Spinal cord (tissue), 9 donors: ENCODE measurements at regions not wholly inside any gene's neighbourhood (a gene's known extent, or its start where the extent isn't known, plus 50 kb on each side); places are given as distances from the start of the nearest gene placed in this dataset.
"Not testable (repeated sequence)": the region's sequence is repeated elsewhere in the genome, so short reads cannot be mapped to it uniquely, and the experiment has no call there.

ENCODE experiments used
- DNase-seq, 6 donors: peaks; one replicate each; pipeline versions ENCODE4 v3.0.0 to v3.0.0-alpha.2; 2013 to 2015; ENCODE audit warnings: low spot score in 6 of 6, low read depth in 4 of 6
- H3K27ac ChIP-seq: one replicate; pipeline ENCODE4 v1.5.1; 2013; ENCODE audit warnings: low read depth, low read length, control low read depth
- H3K27me3 ChIP-seq: one replicate; pipeline ENCODE4 v1.6.1; 2013; ENCODE audit warnings: low read length; ENCODE audit not compliant: control insufficient read depth, insufficient read depth
- H3K36me3 ChIP-seq: one replicate; pipeline ENCODE4 v1.6.1; 2013; ENCODE audit warnings: low read length; ENCODE audit not compliant: control insufficient read depth, insufficient read depth
- H3K4me1 ChIP-seq: one replicate; pipeline ENCODE4 v1.6.1; 2013; ENCODE audit warnings: low read length; ENCODE audit not compliant: control insufficient read depth, insufficient read depth
- H3K4me3 ChIP-seq: one replicate; pipeline ENCODE4 v1.5.1; 2013; ENCODE audit warnings: low read depth, low read length, control low read depth
- H3K9me3 ChIP-seq: one replicate; pipeline ENCODE4 v1.6.1; 2013; ENCODE audit warnings: low read length; ENCODE audit not compliant: control insufficient read depth, insufficient read depth
- WGBS: methylation state at CpG from one replicate; pipeline ENCODE4 v1.1.5; 2013; ENCODE audit warnings: missing lambda C conversion rate; ENCODE audit not compliant: insufficient coverage; 5-methylcytosine and 5-hydroxymethylcytosine counted together
- donor health status: healthy.

DNA sequence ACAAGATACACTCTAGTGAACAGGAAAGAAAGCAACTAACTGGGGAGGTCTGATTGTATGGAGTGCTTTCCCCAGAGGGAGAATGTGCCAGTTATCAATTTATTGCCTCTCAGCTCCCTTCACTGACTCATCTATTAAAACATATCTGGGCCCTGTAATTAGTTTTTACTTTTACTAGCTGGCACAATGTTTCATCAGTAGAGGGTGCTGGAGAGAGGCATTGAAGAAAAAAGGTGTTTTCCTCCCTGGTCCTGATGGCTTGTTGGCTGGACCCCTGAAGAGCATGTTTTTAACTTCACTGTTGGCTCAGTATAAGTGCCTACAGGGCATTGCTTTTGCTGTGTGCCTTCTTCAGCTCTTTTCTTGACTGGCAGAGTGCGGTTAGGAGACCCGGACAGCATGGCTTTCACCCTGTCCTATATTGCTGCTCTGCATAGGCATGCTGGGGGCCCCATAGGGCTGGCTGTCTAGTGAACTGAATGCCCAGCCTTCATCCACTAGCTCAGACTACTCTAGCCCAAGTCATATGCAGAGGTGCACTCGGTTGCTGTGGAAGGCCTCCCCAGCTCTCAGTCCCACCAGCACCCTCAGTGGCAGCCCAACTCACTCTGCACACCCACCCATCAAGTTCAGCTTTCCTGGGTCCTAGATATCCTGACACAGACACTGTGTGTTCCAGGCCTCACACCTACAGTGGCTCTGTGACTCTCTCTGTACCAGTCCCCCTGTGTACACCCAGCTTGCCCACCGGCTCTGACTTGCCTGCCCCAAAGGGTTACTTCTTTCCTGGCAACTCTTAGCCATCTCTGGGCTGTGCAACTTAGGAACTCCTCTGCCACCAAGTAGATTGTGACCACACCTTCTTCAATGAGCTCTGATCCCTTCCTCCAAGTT, 62.3 kb upstream of the ACYP2 start:
- H3K9me3 ChIP-seq = no peaks in the 10 kb centered on the region
- no peak for DNase-seq
- 100% methylated on average over 4 of the region's 4 CpGs for WGBS
- H3K4me3 ChIP-seq = no peak overlapping the region
- no peaks in the 10 kb centered on the region for H3K4me1 ChIP-seq
- H3K27ac ChIP-seq = no peak overlapping the region
- no peaks in the 10 kb centered on the region for H3K27me3 ChIP-seq
- peaks cover 2% of the 10 kb centered on the region for H3K36me3 ChIP-seq

DNA sequence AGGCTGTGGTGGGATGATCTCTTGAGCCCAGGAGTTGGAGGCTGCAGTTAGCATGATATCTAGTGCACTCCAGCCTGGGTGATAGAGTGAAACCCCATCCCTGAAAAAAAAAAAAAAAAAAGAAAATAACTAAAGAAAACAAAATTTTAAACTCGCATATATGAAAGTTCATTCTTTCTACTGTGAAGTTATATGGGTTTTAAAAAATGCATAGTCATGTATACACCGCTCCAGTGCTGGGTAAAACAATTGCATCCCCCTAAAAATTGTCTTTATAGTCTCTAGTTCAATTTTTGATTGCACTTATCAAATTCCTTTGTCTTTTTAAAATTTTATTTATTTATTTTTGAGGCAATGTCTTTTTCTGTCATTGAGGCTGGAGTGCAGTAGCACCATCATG, 65.0 kb upstream of the ACYP2 start:
- no peaks in the 10 kb centered on the region for H3K4me1 ChIP-seq
- H3K4me3 ChIP-seq = no peak overlapping the region
- H3K27ac ChIP-seq = no peak overlapping the region
- H3K27me3 ChIP-seq = no peaks in the 10 kb centered on the region
- no peaks in the 10 kb centered on the region for H3K9me3 ChIP-seq
- H3K36me3 ChIP-seq = peaks cover 2% of the 10 kb centered on the region
- no peak for DNase-seq
- no CpG with 5 or more reads among the region's 2 CpGs for WGBS

DNA sequence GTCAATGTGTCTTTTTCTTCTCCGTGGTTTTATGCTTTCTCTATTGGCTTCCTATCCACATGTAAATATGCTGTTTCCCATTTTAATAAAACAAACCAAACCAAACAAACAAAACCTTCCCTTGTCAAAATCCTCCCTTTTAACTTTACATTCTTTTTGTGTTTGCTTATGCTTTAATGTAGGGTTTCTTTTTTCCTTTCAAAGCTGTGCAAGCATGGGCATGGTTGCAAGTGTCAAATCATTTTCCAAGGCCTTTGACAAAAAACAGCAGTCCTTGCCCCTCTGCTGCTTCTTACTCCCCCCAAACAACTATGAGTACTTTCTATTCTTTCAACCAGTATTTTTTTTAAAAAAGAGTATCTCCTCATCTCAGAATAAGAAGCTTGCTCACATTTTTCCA, 66.0 kb upstream of the ACYP2 start:
- WGBS = 88% methylated on average over 1 of the region's 1 CpG
- DNase-seq = no peak
- Histone ChIP-seq H3K9me3 (no peaks in the 10 kb centered on the region), H3K4me3 (no peak overlapping the region), H3K27ac (no peak overlapping the region), H3K27me3 (no peaks in the 10 kb centered on the region), H3K4me1 (peaks cover 2% of the 10 kb centered on the region), H3K36me3 (peaks cover 2% of the 10 kb centered on the region)

DNA sequence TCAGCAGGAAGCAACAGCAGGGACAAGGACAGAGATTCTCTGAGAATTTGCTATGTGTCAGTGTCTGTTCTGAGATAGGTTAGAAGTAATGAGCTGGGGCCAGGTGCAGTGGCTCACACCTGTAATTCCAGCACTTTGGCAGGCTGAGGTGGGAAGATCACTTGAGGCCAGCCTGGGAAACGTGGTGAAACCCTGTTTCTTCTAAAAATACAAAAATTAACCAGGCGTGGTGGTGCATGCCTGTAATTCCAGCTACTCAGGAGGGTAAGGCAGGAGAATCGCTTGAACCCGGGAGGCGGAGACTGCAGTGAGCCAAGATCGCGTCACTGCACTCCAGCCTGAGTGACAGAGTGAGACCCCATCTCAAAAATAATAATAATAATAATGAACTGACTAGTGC, 66.5 kb upstream of the ACYP2 start:
- H3K27ac ChIP-seq, H3K4me1 ChIP-seq, H3K27me3 ChIP-seq, H3K36me3 ChIP-seq, H3K4me3 ChIP-seq, DNase-seq, H3K9me3 ChIP-seq: not testable (repeated sequence)
- no CpG with 5 or more reads among the region's 7 CpGs for WGBS

DNA sequence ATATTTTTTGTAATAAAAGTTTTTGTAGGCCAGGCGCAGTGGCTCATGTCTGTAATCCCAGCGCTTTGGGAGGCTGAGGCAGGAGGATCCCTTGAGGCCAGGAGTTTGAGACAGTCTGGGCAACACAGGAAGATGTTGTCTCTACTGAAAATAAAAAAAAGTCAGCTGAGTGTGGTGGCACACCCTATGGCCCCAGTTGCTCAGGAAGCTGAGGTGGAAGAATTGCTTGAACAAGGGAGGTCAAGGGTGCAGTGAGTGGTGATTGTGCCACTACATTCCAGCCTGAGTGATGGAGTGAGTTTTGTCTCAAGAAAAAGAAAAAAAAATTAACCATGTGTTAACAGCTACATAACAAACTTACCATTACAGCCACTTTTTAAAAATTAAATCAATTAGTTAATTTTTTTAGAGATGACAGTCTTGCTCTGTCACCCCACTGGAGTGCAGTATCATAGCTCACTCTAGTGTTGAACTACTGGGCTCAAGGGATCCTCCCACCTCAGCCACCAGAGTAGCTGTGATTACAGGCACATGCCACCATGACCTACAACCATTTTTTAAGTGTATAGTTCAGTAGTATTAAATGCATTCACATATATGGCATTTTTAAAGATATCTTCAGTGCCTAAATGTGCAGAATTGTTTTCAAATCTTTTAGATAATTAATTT, 67.2 kb upstream of the ACYP2 start:
- Histone ChIP-seq H3K27ac (no peak overlapping the region), H3K4me1 (peaks cover 5% of the 10 kb centered on the region), H3K9me3 (no peaks in the 10 kb centered on the region), H3K4me3 (no peak overlapping the region), H3K27me3 (no peaks in the 10 kb centered on the region), H3K36me3 (peaks cover 2% of the 10 kb centered on the region)
- WGBS = 100% methylated on average over 2 of the region's 2 CpGs
- DNase-seq = no peak

DNA sequence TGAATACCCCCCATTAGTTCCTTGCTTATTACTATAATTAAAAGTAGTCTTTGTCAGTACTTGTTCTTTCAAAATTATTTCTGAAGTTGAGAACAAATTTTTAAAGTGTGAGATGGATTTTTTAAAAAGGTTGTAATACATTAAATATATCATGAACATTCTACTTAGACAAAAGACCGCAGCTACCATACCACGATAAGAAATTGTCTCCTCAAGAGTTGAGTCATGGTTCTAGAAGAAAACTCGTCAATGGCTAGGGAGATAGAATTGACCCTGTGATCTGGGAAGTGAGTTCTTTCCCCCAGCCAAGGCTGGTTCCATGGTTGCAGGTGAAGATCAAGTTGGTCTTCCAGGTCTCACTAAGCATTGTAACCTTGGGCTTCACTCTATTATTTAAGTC, 67.8 kb upstream of the ACYP2 start:
- DNase-seq = no peak
- 83% methylated on average over 2 of the region's 3 CpGs for WGBS
- Histone ChIP-seq H3K4me1 (peaks cover 5% of the 10 kb centered on the region), H3K9me3 (no peaks in the 10 kb centered on the region), H3K27ac (no peak overlapping the region), H3K36me3 (peaks cover 2% of the 10 kb centered on the region), H3K4me3 (no peak overlapping the region), H3K27me3 (no peaks in the 10 kb centered on the region)

DNA sequence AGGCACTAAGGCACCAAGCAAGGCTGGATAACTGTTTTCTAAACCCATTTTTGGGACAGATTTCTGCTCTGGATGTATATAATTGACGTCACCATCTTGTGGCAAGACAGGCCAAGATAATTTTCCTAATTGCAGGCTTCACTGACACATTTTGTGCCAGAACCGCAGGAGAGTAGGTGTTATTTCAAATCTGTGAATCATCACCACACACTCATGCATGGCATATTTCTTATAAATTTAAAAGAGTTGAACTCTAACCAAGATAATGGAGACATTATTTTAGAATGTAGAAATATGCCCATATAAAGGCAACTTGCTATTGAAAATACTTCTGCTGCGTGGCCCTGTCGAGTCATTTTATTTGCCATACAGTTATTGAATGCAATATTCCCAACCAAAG, 68.3 kb upstream of the ACYP2 start:
- H3K4me3 ChIP-seq = no peak overlapping the region
- H3K4me1 ChIP-seq = peaks cover 5% of the 10 kb centered on the region
- H3K27ac ChIP-seq = no peak overlapping the region
- WGBS = no CpG with 5 or more reads among the region's 4 CpGs
- H3K9me3 ChIP-seq = no peaks in the 10 kb centered on the region
- H3K36me3 ChIP-seq = peaks cover 2% of the 10 kb centered on the region
- DNase-seq = peak in 1 of 6 donors; percentile 36
- no peaks in the 10 kb centered on the region for H3K27me3 ChIP-seq

DNA sequence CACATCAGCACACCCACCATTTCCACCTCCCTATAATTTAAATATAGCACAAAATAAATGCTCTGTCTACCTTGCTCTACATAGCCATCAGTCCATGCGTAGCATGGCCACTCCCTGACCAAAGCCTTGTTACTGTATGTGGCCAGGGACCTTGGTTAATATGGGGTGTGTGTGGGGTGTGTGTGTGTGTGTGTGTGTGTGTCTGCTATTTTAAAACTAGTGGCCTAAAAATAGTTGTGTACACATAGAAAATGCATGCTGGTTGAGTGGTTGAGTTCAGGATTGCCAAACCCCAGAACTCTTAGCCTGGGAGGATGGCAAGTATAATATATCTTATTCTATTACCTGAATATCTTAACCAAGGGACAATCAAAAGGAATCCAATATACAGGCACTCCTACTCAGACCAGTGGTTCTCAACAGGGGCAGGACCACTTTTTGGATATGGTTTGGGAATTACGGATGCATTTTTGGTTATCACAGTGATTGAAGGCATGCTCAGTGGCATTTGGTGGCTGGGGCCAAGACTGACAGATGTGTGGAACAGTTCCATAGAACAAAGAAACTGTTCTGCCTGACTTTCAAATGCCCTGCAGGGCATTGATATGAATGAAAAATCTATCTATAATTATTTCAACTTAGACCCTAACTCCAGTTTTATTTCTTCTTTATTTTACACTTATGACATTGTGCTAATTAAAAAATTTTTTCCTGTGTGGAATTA, 72.3 kb upstream of the PSME4 start:
- H3K36me3 ChIP-seq = no peaks in the 10 kb centered on the region
- H3K4me3 ChIP-seq = no peak overlapping the region
- no peaks in the 10 kb centered on the region for H3K9me3 ChIP-seq
- WGBS = no CpG with 5 or more reads among the region's 2 CpGs
- H3K27me3 ChIP-seq = no peaks in the 10 kb centered on the region
- no peak overlapping the region for H3K27ac ChIP-seq
- DNase-seq = peak in 1 of 6 donors; percentile 16
- peaks cover 5% of the 10 kb centered on the region for H3K4me1 ChIP-seq

DNA sequence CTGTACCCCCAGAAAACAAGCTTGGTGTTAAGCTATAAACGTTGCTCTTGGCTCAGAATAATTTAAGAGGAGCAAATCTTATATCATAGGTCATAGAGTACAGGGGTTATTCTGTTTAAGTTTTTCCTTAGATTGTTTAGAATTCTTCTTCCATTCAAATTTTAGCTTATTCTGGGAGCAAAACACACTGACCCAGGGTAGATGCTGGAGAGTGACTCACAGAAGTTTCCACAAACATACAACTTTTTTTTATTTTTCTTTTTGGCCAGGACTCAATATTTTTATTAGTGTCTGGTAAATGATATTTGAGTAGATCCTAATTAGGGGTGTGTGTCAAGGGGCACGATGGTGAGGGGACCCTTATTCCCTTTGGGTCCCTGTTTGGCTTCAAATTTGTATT, 71.5 kb upstream of the PSME4 start:
- H3K9me3 ChIP-seq = no peaks in the 10 kb centered on the region
- no peak for DNase-seq
- WGBS = 67% methylated on average over 1 of the region's 2 CpGs
- H3K4me3 ChIP-seq = no peak overlapping the region
- no peaks in the 10 kb centered on the region for H3K27me3 ChIP-seq
- H3K36me3 ChIP-seq = no peaks in the 10 kb centered on the region
- no peak overlapping the region for H3K27ac ChIP-seq
- H3K4me1 ChIP-seq = peaks cover 5% of the 10 kb centered on the region
